Stimulated activated naive CD8-positive, alpha-beta T cell treated with anti-CD3 and anti-CD28 coated beads, Interleukin-15, amount 100 ng/mL, for 72 hours (primary cell): ENCODE measurements at regions not wholly inside any gene's neighbourhood (a gene's known extent, or its start where the extent isn't known, plus 50 kb on each side); places are given as distances from the start of the nearest gene placed in this dataset.
A peak's percentile ranks its signal among the peaks of the same experiment; 100 is the strongest.
"Not testable (repeated sequence)": the region's sequence is repeated elsewhere in the genome, so short reads cannot be mapped to it uniquely, and the experiment has no call there.

Experiments
- ATAC-seq: fragments of 150-1000 bp; cut with Tn5 transposase; 2 replicates; pipeline ENCODE4 v1.10.0; 2021; ENCODE audit warnings: mild to moderate bottlenecking, moderate library complexity
- DNase-seq, 2 donors: peaks; one replicate each; pipeline ENCODE4 v3.0.0; 2021 to 2022
- H3K27ac Mint-ChIP-seq, 2 donors: one replicate each; pipeline ENCODE4 v1.8.0; 2022; ENCODE audit warnings: mild to moderate bottlenecking in 2 of 2, mixed read lengths in 2 of 2, moderate library complexity in 2 of 2
- H3K27me3 Mint-ChIP-seq: one replicate; pipeline ENCODE4 v1.8.0; 2022; ENCODE audit warnings: mixed read lengths
- H3K4me1 Mint-ChIP-seq: one replicate; pipeline ENCODE4 v1.8.0; 2022; ENCODE audit warnings: mild to moderate bottlenecking, mixed read lengths
- H3K4me3 Mint-ChIP-seq, 2 donors: one replicate each; pipeline ENCODE4 v1.8.0; 2022; ENCODE audit warnings: mild to moderate bottlenecking in 2 of 2, mixed read lengths in 2 of 2, moderate library complexity in 1 of 2
- H3K9me3 Mint-ChIP-seq, 2 donors: one replicate each; pipeline ENCODE4 v1.8.0; 2022; ENCODE audit warnings: mixed read lengths in 2 of 2

DNA sequence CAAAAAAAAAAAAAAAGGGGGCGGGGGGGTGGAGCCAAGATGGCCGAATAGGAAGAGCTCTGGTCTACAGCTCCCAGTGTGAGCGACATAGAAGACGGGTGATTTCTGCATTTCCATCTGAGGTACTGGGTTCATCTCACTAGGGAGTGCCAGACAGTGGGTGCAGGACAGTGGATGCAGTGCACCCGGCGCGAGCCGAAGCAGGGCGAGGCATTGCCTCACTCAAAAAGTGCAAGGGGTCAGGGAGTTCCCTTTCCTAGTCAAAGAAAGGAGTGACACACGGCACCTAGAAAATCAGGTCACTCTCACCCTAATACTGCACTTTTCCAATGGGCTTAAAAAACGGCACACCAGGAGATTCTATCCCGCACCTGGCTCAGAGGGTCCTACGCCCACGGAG lies 755.0 kb upstream of the PITX2 start:
- H3K4me3 Mint-ChIP-seq, DNase-seq, ATAC-seq, H3K9me3 Mint-ChIP-seq, H3K27me3 Mint-ChIP-seq, H3K4me1 Mint-ChIP-seq: not testable (repeated sequence)
- peak overlapping the region in 1 of 2 donors; percentile 71 for H3K27ac Mint-ChIP-seq

DNA sequence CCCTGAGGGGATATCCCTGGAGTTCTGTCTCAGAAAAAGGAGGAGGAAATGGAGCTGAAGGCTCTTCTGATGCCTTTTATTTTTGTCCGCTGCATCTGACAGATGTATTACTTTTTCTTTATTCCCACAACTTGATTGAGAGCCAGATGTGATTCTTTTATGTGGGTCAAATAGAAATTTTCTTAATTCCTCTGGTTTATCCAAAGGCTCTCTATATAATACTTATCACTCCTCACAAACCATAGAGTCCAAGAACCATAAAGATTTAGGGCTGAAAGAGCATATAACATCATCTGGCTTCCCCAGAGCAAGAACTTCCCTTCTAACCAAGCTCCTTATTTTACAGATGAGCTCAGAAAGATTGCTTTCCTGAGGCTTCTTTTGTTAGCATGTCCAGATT lies 756.7 kb upstream of the FAM241A start:
- ATAC-seq, result no peak
- no peak for DNase-seq
- H3K27me3 Mint-ChIP-seq, result no peaks in the 10 kb centered on the region
- no peak overlapping the region for H3K4me3 Mint-ChIP-seq
- H3K9me3 Mint-ChIP-seq, result peaks cover 7 to 23% of the 10 kb centered on the region in 2 donors
- H3K4me1 Mint-ChIP-seq, result no peaks in the 10 kb centered on the region
- no peak overlapping the region for H3K27ac Mint-ChIP-seq

DNA sequence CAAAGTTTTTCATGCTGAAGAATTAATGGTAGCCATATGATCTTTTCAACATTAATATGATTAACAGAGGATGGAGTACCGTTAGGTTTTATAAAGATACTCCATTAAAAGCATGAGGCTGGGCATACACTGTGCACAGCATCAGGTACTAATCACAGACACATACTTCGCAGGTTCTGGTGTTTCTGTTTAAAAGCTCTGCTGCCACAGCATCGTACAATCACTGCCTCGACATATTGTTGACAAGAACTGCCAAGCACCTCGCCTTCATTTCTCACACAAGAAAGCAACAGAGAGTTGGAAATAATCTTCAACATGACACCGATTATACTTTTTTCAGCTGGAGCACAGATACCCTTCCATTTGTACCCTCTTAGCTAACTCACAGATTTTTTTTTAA lies 753.4 kb upstream of the FAM241A start:
- no peak for DNase-seq
- ATAC-seq, result no peak
- H3K9me3 Mint-ChIP-seq, result peaks cover 7 to 19% of the 10 kb centered on the region in 2 donors
- H3K27ac Mint-ChIP-seq, result no peak overlapping the region
- H3K4me3 Mint-ChIP-seq, result no peak overlapping the region
- H3K27me3 Mint-ChIP-seq, result no peaks in the 10 kb centered on the region
- no peaks in the 10 kb centered on the region for H3K4me1 Mint-ChIP-seq

DNA sequence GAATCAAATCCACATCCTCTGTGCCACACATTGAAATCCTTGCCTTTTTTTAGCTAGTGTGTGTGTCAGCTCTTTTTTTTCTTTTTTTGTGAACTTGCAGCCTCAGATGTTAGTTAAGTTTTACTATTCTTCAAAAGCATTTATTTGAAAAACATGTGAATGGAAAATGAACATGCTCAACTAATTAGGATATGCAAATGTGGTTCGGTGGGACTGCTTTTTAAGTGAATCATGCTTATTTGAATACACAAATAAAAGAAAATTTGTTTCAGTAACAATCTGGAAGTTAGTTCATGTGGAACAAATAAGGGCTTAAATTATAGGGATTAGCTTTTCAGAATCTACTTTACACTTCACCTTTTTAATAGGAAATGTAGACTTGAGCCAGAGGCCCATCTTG lies 751.5 kb upstream of the FAM241A start:
- H3K27ac Mint-ChIP-seq, result no peak overlapping the region
- ATAC-seq, result no peak

GRCh38 chr4:111398906-111399330 lies 746.3 kb upstream of the FAM241A start:
- H3K4me3 Mint-ChIP-seq, result no peak overlapping the region
- H3K4me1 Mint-ChIP-seq, result no peaks in the 10 kb centered on the region
- no peak for ATAC-seq
- no peaks in the 10 kb centered on the region for H3K9me3 Mint-ChIP-seq
- no peaks in the 10 kb centered on the region for H3K27me3 Mint-ChIP-seq
- no peak for DNase-seq
- no peak overlapping the region for H3K27ac Mint-ChIP-seq

More for the DNA sequence above, 751.5 kb upstream of the FAM241A start:
- H3K9me3 Mint-ChIP-seq, result peaks cover 7 to 18% of the 10 kb centered on the region in 2 donors
- no peaks in the 10 kb centered on the region for H3K4me1 Mint-ChIP-seq
- H3K4me3 Mint-ChIP-seq, result no peak overlapping the region
- no peaks in the 10 kb centered on the region for H3K27me3 Mint-ChIP-seq
- no peak for DNase-seq

DNA sequence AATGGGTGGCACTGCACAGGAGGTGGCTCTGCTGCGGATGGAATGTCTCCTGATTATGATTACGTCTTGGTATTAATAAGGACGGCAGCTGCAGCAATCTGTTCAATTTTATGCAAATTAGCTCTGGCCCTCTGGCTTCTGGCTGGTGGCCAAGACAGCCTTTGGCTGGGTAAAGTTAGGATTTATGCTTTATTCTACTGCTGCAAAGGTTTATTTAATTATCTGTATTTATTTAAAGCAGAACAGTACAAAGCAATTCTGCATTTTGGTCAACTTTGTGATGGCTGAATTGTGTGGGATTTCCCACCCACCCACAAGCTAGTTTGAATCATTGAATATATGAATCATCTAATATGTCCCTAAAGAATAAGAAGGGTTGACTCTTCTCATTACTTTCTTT lies 745.6 kb upstream of the FAM241A start:
- Mint-ChIP-seq H3K4me3 (no peak overlapping the region), H3K4me1 (no peaks in the 10 kb centered on the region), H3K27me3 (no peaks in the 10 kb centered on the region), H3K9me3 (no peaks in the 10 kb centered on the region), H3K27ac (no peak overlapping the region)
- ATAC-seq, result no peak
- no peak for DNase-seq

GRCh38 chr4:111400741-111401140 lies 744.5 kb upstream of the FAM241A start:
- H3K27ac Mint-ChIP-seq, result no peak overlapping the region
- H3K9me3 Mint-ChIP-seq, result no peaks in the 10 kb centered on the region
- no peak for ATAC-seq
- no peak for DNase-seq
- H3K27me3 Mint-ChIP-seq, result no peaks in the 10 kb centered on the region
- no peak overlapping the region for H3K4me3 Mint-ChIP-seq
- H3K4me1 Mint-ChIP-seq, result no peaks in the 10 kb centered on the region

DNA sequence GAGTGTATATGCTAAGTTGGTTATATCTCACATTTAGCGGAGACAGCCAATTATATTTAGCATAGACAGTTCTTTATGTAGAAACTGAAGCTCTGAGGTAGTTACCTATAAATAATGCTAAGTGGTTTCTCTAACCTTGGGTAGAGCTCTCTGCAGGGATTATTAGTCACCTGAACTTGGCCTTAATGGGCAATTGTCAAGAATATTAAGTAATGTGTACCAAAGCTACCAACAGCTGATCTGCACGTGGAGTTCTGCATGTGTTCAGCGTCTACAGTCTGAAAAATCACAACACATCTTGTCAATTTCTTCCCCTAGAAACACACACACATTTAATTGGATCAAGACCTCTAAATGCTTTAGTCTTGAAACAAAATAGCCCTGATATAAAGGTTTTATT lies 740.6 kb upstream of the FAM241A start:
- Mint-ChIP-seq H3K9me3 (no peaks in the 10 kb centered on the region), H3K4me1 (no peaks in the 10 kb centered on the region), H3K27me3 (no peaks in the 10 kb centered on the region), H3K27ac (no peak overlapping the region), H3K4me3 (no peak overlapping the region)
- DNase-seq (no peak), ATAC-seq (no peak)

- no peak for DNase-seq
- Mint-ChIP-seq H3K4me3 (no peak overlapping the region), H3K27me3 (no peaks in the 10 kb centered on the region), H3K27ac (no peak overlapping the region), H3K9me3 (peaks cover 0 to under 1% of the 10 kb centered on the region in 2 donors), H3K4me1 (no peaks in the 10 kb centered on the region)
- no peak for ATAC-seq
These were observed 739.3 kb upstream of the FAM241A start for GRCh38 chr4:111405989-111406388.

- H3K4me3 Mint-ChIP-seq, result no peak overlapping the region
- no peak for ATAC-seq
These were observed 734.7 kb upstream of the FAM241A start for GRCh38 chr4:111410571-111410970.

DNA sequence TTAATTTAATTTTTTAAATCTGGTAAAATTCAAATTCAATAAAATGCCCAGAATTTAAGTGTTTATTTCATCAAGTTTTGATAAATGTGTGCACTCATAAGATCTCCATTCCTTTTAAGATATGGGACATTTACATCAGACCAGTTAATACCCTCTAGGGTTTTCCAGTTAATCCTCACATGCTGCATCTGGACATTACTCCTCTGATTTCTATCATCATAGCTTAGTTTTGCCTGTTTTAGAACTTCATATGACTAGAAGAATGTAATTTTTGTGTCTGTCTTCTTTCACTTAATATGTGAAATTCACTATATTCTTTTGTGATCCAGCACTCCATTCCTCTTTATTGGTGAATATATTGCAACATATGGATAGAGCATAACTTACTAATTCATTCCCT lies 727.7 kb upstream of the FAM241A start:
- Mint-ChIP-seq H3K9me3 (peaks cover 3 to 7% of the 10 kb centered on the region in 2 donors), H3K4me3 (no peak overlapping the region), H3K27me3 (no peaks in the 10 kb centered on the region), H3K4me1 (no peaks in the 10 kb centered on the region), H3K27ac (no peak overlapping the region)
- no peak for ATAC-seq
- DNase-seq, result no peak

More at GRCh38 chr4:111410571-111410970, 734.7 kb upstream of the FAM241A start:
- Mint-ChIP-seq H3K27me3 (no peaks in the 10 kb centered on the region), H3K27ac (no peak overlapping the region), H3K9me3 (peaks cover 3 to 15% of the 10 kb centered on the region in 2 donors), H3K4me1 (no peaks in the 10 kb centered on the region)
- DNase-seq, result no peak

- H3K27me3 Mint-ChIP-seq, result no peaks in the 10 kb centered on the region
These were observed 711.8 kb upstream of the FAM241A start for GRCh38 chr4:111433441-111433840.

GRCh38 chr4:111434586-111434985 lies 710.7 kb upstream of the FAM241A start:
- no peaks in the 10 kb centered on the region for H3K27me3 Mint-ChIP-seq
- H3K9me3 Mint-ChIP-seq, result peaks cover 16 to 17% of the 10 kb centered on the region in 2 donors
- no peak overlapping the region for H3K4me3 Mint-ChIP-seq
- no peak for DNase-seq
- H3K27ac Mint-ChIP-seq, result no peak overlapping the region
- no peak for ATAC-seq
- H3K4me1 Mint-ChIP-seq, result no peaks in the 10 kb centered on the region

More at GRCh38 chr4:111433441-111433840, 711.8 kb upstream of the FAM241A start:
- peaks cover 7 to 18% of the 10 kb centered on the region in 2 donors for H3K9me3 Mint-ChIP-seq
- DNase-seq, result no peak
- ATAC-seq, result no peak
- no peak overlapping the region for H3K27ac Mint-ChIP-seq
- H3K4me3 Mint-ChIP-seq, result no peak overlapping the region
- H3K4me1 Mint-ChIP-seq, result no peaks in the 10 kb centered on the region

- H3K27me3 Mint-ChIP-seq, result no peaks in the 10 kb centered on the region
- no peak for DNase-seq
- H3K4me1 Mint-ChIP-seq, result no peaks in the 10 kb centered on the region
- no peak overlapping the region for H3K27ac Mint-ChIP-seq
- no peak for ATAC-seq
- no peak overlapping the region for H3K4me3 Mint-ChIP-seq
- H3K9me3 Mint-ChIP-seq, result peaks cover 16 to 17% of the 10 kb centered on the region in 2 donors
These were observed 709.1 kb upstream of the FAM241A start for GRCh38 chr4:111435986-111436744.

DNA sequence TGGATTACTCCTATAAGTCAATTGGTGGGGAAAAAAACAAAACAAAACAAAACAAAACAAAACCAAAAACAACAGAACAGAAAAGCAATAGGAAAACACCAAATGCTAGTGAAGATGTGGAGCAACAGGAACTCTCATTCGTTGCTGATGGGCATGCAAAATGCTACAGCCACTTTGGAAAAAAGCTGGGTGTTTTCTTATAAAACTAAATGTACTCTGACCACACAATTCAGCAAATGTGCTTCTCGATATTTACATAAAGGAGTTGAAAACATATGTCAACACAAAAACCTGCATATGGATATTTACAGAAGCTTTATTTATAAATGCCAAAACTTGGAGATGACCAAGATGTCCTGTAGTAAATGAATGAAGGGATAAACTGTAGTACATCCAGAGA lies 703.6 kb upstream of the FAM241A start:
- ATAC-seq (no peak), DNase-seq (no peak)
- Mint-ChIP-seq H3K27me3 (no peaks in the 10 kb centered on the region), H3K4me3 (no peak overlapping the region), H3K27ac (no peak overlapping the region), H3K4me1 (no peaks in the 10 kb centered on the region), H3K9me3 (peaks cover 5 to 14% of the 10 kb centered on the region in 2 donors)

- DNase-seq, ATAC-seq, H3K4me1 Mint-ChIP-seq, H3K4me3 Mint-ChIP-seq, H3K27ac Mint-ChIP-seq, H3K27me3 Mint-ChIP-seq, H3K9me3 Mint-ChIP-seq: not testable (repeated sequence)
These were observed 700.4 kb upstream of the FAM241A start for GRCh38 chr4:111444836-111445235.

DNA sequence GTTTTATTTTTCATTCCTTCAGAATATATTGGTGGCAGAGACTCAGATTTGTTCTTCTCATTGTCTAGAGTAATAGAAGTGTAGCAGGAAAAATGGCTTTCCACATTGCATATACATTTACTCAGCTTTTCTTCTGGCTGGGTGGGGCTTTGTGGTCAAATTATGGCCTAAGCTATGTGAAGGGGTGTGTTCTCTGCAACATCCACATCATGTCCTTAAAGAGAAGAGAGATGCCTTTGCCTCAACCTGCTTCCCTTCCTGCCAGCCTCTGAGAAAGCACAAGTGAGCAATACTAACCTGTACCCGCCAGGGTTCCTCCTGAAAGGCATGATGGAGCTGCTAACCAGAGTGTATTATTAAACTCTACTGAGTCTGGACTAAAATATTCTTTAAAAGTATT lies 695.6 kb upstream of the FAM241A start:
- DNase-seq, result no peak
- no peak overlapping the region for H3K4me3 Mint-ChIP-seq

More for the DNA sequence above, 695.6 kb upstream of the FAM241A start:
- no peak overlapping the region for H3K27ac Mint-ChIP-seq
- H3K27me3 Mint-ChIP-seq, result no peaks in the 10 kb centered on the region
- H3K4me1 Mint-ChIP-seq, result no peaks in the 10 kb centered on the region
- no peaks in the 10 kb centered on the region for H3K9me3 Mint-ChIP-seq
- no peak for ATAC-seq
